ENCODE measurements at regions not wholly inside any gene's neighbourhood (a gene's known extent, or its start where the extent isn't known, plus 50 kb on each side); places are given as distances from the start of the nearest gene placed in this dataset.

- no peak for DNase-seq
- peaks cover 20% of the 10 kb centered on the region for H3K9me3 Mint-ChIP-seq
- H3K4me3 Mint-ChIP-seq = peak overlapping the region; percentile 5
- no peak for TF ChIP-seq CTCF (IDR thresholded peaks at IDR 0.05)
- peaks cover 5% of the 10 kb centered on the region for H3K36me3 Mint-ChIP-seq (ENCODE audit: low read depth)
- peaks cover 3% of the 10 kb centered on the region for H3K27me3 Mint-ChIP-seq (ENCODE audit: low read depth, poor library complexity)
- peak overlapping the region; percentile 93 for H3K27ac Mint-ChIP-seq
- peaks cover 42% of the 10 kb centered on the region for H3K4me1 Mint-ChIP-seq
Observed at GRCh38 chr13:22447132-22447886, 733.5 kb upstream of the SGCG start.

GRCh38 chr13:22449251-22449650, 731.5 kb upstream of the SGCG start:
- no peak for DNase-seq
- TF ChIP-seq CTCF (IDR thresholded peaks at IDR 0.05) = no peak
- H3K27me3 Mint-ChIP-seq (ENCODE audit: low read depth, poor library complexity) = peaks cover 3% of the 10 kb centered on the region
- no peak overlapping the region for H3K4me3 Mint-ChIP-seq
- peaks cover 7% of the 10 kb centered on the region for H3K9me3 Mint-ChIP-seq
- H3K4me1 Mint-ChIP-seq = peaks cover 44% of the 10 kb centered on the region
- H3K36me3 Mint-ChIP-seq (ENCODE audit: low read depth) = no peaks in the 10 kb centered on the region
- H3K27ac Mint-ChIP-seq = no peak overlapping the region

- peaks cover 53% of the 10 kb centered on the region for H3K4me1 Mint-ChIP-seq
- peak; percentile 14 for DNase-seq
- TF ChIP-seq CTCF (IDR thresholded peaks at IDR 0.05) = no peak
- H3K27me3 Mint-ChIP-seq (ENCODE audit: low read depth, poor library complexity) = peaks cover 3% of the 10 kb centered on the region
- H3K36me3 Mint-ChIP-seq (ENCODE audit: low read depth) = no peaks in the 10 kb centered on the region
- peak overlapping the region; percentile 97 for H3K27ac Mint-ChIP-seq
- peaks cover 7% of the 10 kb centered on the region for H3K9me3 Mint-ChIP-seq
- peak overlapping the region; percentile 33 for H3K4me3 Mint-ChIP-seq
Observed at GRCh38 chr13:22451327-22451741, 729.4 kb upstream of the SGCG start.

DNA sequence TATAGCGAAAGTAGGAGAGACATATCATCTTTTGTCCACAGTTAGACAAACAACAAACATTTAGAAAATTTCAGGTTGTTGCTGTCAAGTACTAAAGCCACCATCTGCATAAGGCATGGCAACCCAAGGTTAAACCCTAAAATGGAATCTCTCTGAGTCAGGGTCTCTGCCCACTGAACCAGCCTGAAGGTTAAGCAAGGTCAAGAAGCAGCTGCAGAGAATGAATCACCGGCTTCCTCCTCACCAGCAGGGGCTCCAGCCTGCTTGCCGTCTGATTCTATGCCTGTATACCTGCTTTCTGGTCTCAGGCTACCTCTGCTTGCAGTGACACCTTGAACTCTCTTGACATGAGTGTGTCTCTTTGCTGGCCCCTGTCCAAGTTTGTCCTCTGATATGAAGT, 726.2 kb upstream of the SGCG start:
- TF ChIP-seq CTCF (IDR thresholded peaks at IDR 0.05) = no peak
- Mint-ChIP-seq H3K4me3 (no peak overlapping the region), H3K36me3 (ENCODE audit: low read depth) (no peaks in the 10 kb centered on the region), H3K27me3 (ENCODE audit: low read depth, poor library complexity) (peaks cover 3% of the 10 kb centered on the region), H3K9me3 (peaks cover 7% of the 10 kb centered on the region), H3K27ac (no peak overlapping the region), H3K4me1 (peaks cover 32% of the 10 kb centered on the region)
- peak; percentile 11 for DNase-seq

GRCh38 chr13:22455036-22455435, 725.7 kb upstream of the SGCG start:
- Mint-ChIP-seq H3K27me3 (ENCODE audit: low read depth, poor library complexity) (peaks cover 3% of the 10 kb centered on the region), H3K4me1 (peaks cover 32% of the 10 kb centered on the region), H3K36me3 (ENCODE audit: low read depth) (no peaks in the 10 kb centered on the region), H3K4me3 (no peak overlapping the region), H3K9me3 (peaks cover 7% of the 10 kb centered on the region), H3K27ac (no peak overlapping the region)
- DNase-seq = no peak
- TF ChIP-seq CTCF (IDR thresholded peaks at IDR 0.05) = no peak
